Keratinocyte (primary cell): ENCODE measurements at regions not wholly inside any gene's neighbourhood (a gene's known extent, or its start where the extent isn't known, plus 50 kb on each side); places are given as distances from the start of the nearest gene placed in this dataset.

Experiments
- EZH2 ChIP-seq: IDR thresholded peaks from one replicate; pipeline ENCODE4 v1.6.1; 2012; ENCODE audit warnings: inconsistent platforms, mild to moderate bottlenecking, low read length, moderate library complexity
- TF ChIP-seq, protein P1 (sequence below), 3 experiments: IDR thresholded peaks in 1 of 3; conservative IDR thresholded peaks in 1 of 3; optimal IDR thresholded peaks in 1 of 3; 2 replicates in 2 of 3; 3 replicates in 1 of 3; pipeline versions ENCODE3 to v1.5.1; 2011; ENCODE audit warnings: low read length in 3 of 3, mild to moderate bottlenecking in 3 of 3, moderate library complexity in 2 of 3, control low read depth in 1 of 3, inconsistent platforms in 1 of 3; ENCODE audit not compliant: insufficient read depth in 2 of 3; ENCODE audit errors: extremely low read depth in 1 of 3

DNA sequence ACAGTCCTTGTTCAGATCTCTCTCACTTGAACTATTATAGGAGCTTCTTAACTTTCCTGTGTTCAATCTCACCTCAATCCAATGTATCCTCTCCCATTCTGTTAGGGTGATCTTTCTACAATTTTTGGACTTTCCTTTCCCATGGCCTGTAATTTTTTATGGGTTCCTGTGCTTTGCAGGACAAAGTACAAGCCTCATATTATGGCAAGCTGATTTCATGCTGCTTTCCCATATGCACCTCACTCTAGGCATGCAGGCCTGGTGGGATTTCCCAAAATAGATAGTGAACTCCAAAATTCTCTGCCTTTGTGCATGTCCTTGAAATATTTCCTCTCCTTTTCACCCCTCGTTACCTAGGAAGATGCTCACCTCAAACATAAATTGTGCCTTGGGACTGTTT, 499.4 kb downstream of the NAV3 start:
- TF ChIP-seq, protein P1, sequence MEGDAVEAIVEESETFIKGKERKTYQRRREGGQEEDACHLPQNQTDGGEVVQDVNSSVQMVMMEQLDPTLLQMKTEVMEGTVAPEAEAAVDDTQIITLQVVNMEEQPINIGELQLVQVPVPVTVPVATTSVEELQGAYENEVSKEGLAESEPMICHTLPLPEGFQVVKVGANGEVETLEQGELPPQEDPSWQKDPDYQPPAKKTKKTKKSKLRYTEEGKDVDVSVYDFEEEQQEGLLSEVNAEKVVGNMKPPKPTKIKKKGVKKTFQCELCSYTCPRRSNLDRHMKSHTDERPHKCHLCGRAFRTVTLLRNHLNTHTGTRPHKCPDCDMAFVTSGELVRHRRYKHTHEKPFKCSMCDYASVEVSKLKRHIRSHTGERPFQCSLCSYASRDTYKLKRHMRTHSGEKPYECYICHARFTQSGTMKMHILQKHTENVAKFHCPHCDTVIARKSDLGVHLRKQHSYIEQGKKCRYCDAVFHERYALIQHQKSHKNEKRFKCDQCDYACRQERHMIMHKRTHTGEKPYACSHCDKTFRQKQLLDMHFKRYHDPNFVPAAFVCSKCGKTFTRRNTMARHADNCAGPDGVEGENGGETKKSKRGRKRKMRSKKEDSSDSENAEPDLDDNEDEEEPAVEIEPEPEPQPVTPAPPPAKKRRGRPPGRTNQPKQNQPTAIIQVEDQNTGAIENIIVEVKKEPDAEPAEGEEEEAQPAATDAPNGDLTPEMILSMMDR (optimal IDR thresholded peaks at IDR 0.05 in 1 of 3, IDR thresholded peaks at IDR 0.05 in 1 of 3, conservative IDR thresholded peaks at IDR 0.05 in 1 of 3; ENCODE audit: extremely low read depth in 1 of 3, insufficient read depth in 2 of 3, low read length in 3 of 3), result no peak
- no peak for TF ChIP-seq EZH2
